Stomach (tissue), 4 donors: ENCODE measurements at regions not wholly inside any gene's neighbourhood (a gene's known extent, or its start where the extent isn't known, plus 50 kb on each side); places are given as distances from the start of the nearest gene placed in this dataset.

ENCODE experiments used
- CTCF ChIP-seq, 7 experiments: fragments of 450-650 bp in 4 of 7; fragments of 200-600 bp in 3 of 7; sonication (generic) in 3 of 7; IDR thresholded peaks; one replicate each; pipeline ENCODE4 v1.5.1; 2016 to 2019; ENCODE audit warnings: antibody characterized with exemption in 7 of 7, control low read depth in 2 of 7, mild to moderate bottlenecking in 1 of 7
- EP300 ChIP-seq: sonication (generic); formaldehyde crosslinking; IDR thresholded peaks from one replicate; pipeline ENCODE4 v1.6.1; 2017; ENCODE audit warnings: antibody characterized with exemption
- POLR2A ChIP-seq, 4 donors: fragments of 450-650 bp; IDR thresholded peaks; one replicate each; pipeline ENCODE4 v1.6.1; 2016; ENCODE audit warnings: antibody characterized with exemption in 4 of 4, control low read depth in 2 of 4, mild to moderate bottlenecking in 1 of 4, moderate library complexity in 1 of 4

DNA sequence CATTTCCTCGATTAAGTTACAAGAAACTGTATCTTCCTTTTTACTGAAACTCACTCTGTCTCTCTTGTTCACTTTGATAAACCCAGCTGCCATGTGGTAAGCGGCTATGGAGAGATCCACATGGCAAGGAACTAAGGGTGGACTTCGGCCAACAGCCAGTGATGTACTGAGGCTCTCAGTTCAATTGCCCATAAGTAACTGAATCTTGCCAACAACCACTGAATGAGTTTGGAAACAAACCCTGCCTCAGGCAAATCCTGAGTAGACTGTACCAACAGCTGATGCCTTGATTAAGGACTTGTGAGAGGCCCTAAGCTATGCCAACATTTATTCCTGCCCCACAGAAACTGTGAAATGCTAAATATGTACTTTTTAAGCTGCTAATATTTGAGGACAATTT, 433.5 kb downstream of the PLOD2 start:
- TF ChIP-seq EP300 (no peak), CTCF (IDR thresholded peaks at IDR 0.05) (no peak), POLR2A (IDR thresholded peaks at IDR 0.05) (no peak)
